ENCODE measurements at regions not wholly inside any gene's neighbourhood (a gene's known extent, or its start where the extent isn't known, plus 50 kb on each side); places are given as distances from the start of the nearest gene placed in this dataset.

- DNase-seq (ENCODE audit: low read depth, low spot score) = no peak
These were observed 351.4 kb downstream of the PTTG2 start for GRCh38 chr4:38311495-38312126.

GRCh38 chr4:38313175-38313574, 350.8 kb upstream of the KLF3 start:
- DNase-seq (ENCODE audit: low read depth, low spot score) = no peak

GRCh38 chr4:38313999-38314561, 349.9 kb upstream of the KLF3 start:
- DNase-seq (ENCODE audit: low read depth, low spot score) = no peak

GRCh38 chr4:38314663-38315062, 349.3 kb upstream of the KLF3 start:
- no peak for DNase-seq (ENCODE audit: low read depth, low spot score)

- DNase-seq (ENCODE audit: low read depth, low spot score) = no peak
These were observed 348.7 kb upstream of the KLF3 start for GRCh38 chr4:38315286-38315685.

GRCh38 chr4:38316045-38316444, 348.0 kb upstream of the KLF3 start:
- no peak for DNase-seq (ENCODE audit: low read depth, low spot score)

GRCh38 chr4:38317041-38317674, 346.8 kb upstream of the KLF3 start:
- no peak for DNase-seq (ENCODE audit: low read depth, low spot score)

GRCh38 chr4:38318737-38319455, 345.1 kb upstream of the KLF3 start:
- peak; percentile 17 for DNase-seq (ENCODE audit: low read depth, low spot score)

GRCh38 chr4:38319456-38320342, 344.3 kb upstream of the KLF3 start:
- DNase-seq (ENCODE audit: low read depth, low spot score) = peak; percentile 88

GRCh38 chr4:38320343-38320695, 343.7 kb upstream of the KLF3 start:
- no peak for DNase-seq (ENCODE audit: low read depth, low spot score)

- DNase-seq (ENCODE audit: low read depth, low spot score) = no peak
These were observed 343.2 kb upstream of the KLF3 start for GRCh38 chr4:38320833-38321232.

- DNase-seq (ENCODE audit: low read depth, low spot score) = no peak
These were observed 341.3 kb upstream of the KLF3 start for GRCh38 chr4:38322714-38323113.

GRCh38 chr4:38323141-38323641, 340.8 kb upstream of the KLF3 start:
- DNase-seq (ENCODE audit: low read depth, low spot score) = no peak

GRCh38 chr4:38324861-38325628, 339.0 kb upstream of the KLF3 start:
- DNase-seq (ENCODE audit: low read depth, low spot score) = no peak

GRCh38 chr4:38325629-38325913, 338.4 kb upstream of the KLF3 start:
- no peak for DNase-seq (ENCODE audit: low read depth, low spot score)

- no peak for DNase-seq (ENCODE audit: low read depth, low spot score)
These were observed 337.5 kb upstream of the KLF3 start for GRCh38 chr4:38326499-38326898.

GRCh38 chr4:38327174-38327573, 336.8 kb upstream of the KLF3 start:
- DNase-seq (ENCODE audit: low read depth, low spot score) = no peak

- no peak for DNase-seq (ENCODE audit: low read depth, low spot score)
These were observed 334.8 kb upstream of the KLF3 start for GRCh38 chr4:38328989-38329729.

GRCh38 chr4:38330321-38330720, 333.7 kb upstream of the KLF3 start:
- DNase-seq (ENCODE audit: low read depth, low spot score) = no peak

- DNase-seq (ENCODE audit: low read depth, low spot score) = no peak
These were observed 333.1 kb upstream of the KLF3 start for GRCh38 chr4:38330936-38331335.

All from activated naive CD8-positive, alpha-beta T cell treated with anti-CD3 and anti-CD28 coated beads, Interleukin-2, amount 50 U/mL, for 16 hours (primary cell).